Activated CD4-positive, CD25-positive, alpha-beta regulatory T cell treated with anti-CD3 and anti-CD28 coated beads, Interleukin-2, amount 50 U/mL, for 16 hours (primary cell): ENCODE measurements at regions not wholly inside any gene's neighbourhood (a gene's known extent, or its start where the extent isn't known, plus 50 kb on each side); places are given as distances from the start of the nearest gene placed in this dataset.
A peak's percentile ranks its signal among the peaks of the same experiment; 100 is the strongest.
"Not testable (repeated sequence)": the region's sequence is repeated elsewhere in the genome, so short reads cannot be mapped to it uniquely, and the experiment has no call there.

ENCODE experiments used
- DNase-seq: peaks from one replicate; pipeline ENCODE4 v3.0.0-alpha.2; 2020; ENCODE audit warnings: low read depth, low spot score

DNA sequence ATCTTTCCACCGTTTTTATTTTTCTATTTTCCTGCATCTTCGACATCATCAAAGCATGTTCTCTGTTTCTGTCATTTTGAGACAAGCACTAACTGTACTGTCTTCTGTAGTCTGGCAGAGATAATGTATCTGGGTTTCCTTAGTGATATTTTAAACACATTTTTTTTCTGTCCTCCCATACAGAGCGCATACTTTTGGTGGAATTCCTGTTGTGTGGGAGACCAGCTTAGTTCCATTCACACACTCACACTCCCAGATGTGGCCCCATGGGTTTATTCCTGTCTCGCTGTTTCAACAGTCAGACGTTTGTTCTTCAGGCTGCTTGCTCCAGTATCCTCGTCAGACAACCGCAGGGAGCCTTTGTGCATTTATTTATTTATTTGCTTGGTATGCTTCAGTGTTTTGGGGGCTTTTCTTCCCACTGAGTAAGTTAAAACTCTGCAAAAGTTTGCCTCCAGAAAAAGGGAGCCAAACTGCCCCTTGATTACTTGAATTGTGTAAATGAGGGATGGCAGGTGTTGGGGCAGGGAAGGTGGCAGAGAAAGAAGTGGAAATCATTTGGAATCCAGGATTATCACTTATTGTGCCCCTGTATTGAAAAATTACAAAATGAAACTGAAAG lies 456.8 kb upstream of the KLF6 start:
- no peak for DNase-seq

DNA sequence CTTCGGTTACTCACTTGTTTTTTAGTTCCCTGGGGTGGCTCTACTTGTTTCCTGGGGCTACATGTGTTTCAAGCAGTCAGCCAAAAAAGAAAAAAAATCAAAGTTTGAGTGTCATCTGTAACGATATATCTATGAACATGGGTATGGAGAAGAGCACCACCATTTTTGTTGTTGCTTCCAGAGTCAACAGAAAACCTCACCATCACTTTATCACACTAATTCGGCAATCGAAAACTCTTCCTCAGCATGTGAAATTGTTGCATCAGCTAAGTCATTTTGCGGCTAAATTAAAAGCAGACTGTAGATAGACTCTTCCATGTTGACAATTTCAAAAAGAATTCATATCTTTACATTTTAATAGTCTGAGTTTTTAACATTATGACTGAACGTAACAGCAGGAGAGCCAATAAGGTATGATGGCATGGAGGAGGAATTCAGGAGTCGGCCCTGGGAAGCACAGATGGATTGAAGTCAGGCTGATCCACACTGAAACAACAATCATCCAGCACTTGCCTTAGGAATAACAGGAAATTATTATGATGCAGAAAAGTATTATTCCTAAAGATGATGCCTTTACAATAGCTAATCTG lies 455.7 kb upstream of the KLF6 start:
- DNase-seq, result no peak

DNA sequence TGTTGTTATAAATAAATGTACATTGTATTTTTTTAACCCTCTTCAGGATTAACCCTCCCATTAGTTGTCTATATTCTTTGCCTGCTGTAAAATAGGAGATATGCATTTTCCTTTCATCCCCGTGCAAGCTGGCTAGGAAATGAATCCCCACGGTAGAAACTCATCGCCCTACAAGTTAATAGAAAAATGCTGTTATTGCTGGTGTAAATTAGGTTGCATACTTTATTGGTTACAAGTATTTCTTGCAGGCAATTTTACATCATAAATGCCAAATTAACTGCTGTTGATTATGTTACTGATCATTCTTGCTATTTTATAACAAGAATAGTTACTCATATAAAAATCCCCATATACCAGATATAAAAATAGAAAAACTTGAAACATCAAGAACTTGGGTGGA lies 454.2 kb upstream of the KLF6 start:
- DNase-seq, result no peak

DNA sequence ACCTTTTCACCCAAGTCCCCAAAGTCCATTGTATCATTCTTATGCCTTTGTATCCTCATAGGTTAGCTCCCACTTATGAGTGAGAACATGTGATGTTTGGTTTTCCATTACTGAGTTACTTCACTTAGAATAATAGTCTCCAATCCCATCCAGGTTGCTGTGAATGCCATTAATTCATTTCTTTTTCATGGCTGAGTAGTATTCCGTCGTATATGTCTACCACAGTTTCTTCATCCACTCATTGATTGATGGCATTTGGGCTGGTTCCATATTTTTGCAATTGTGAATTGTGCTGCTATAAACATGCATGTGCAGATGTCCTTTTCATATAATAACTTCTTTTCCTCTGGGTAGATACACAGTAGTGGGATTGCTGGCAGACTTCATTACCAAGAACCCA lies 451.9 kb upstream of the KLF6 start:
- not testable (repeated sequence) for DNase-seq

DNA sequence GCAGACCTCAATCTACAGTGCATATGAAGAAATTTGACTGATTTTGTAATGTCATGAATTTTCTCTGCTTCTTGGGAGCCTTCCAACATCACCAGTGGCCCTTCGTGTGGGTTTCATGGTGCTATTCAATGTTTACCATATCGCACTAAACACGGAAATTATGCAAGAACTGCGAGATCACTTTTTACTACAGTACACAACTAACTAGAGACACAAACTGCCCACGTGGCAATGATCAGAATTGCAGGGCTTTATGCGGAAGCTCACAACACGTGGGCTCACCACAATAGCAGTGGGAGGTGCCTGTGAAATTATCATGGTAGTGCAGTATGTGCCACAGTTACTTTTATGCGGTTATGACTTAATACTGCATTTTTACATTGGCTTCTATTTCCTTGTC lies 449.7 kb upstream of the KLF6 start:
- peak; percentile 7 for DNase-seq

DNA sequence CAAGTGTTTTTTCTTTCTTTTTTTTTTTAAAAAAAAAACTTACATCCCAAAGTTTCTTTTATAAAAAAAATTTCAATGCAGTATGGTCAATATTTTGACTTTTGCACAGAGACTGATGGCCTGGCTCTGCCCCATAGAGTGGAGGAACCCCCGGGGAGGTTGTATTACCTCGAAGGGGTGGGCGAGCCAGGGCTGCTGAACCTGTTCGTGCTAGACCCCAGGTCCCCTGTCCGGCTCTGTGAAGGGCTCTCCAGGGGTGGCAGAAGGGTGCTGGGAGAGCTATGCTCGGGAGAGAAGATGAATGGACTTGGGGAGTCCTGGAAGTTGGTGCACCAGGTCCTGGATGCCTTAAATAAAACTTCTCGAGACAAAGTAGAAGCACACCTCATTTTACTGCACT lies 446.4 kb upstream of the KLF6 start:
- no peak for DNase-seq

DNA sequence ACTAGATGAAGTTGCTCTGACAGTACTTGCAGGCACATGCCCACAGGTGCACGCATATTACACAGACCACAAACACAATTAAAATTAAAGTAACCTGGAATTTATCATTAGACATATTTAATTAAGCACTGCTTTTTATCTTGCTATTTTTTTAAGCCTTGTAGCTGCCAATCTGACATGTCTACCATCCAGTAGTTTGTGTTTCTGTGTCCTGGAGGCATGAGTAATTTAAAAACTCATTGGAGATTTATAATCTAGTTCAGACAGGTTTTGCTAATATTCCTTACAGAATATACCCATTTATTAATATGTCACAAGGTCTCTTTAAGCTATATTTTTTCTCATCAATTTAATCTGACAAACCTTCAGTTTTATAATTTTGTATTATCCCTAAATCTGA lies 445.0 kb upstream of the KLF6 start:
- no peak for DNase-seq

DNA sequence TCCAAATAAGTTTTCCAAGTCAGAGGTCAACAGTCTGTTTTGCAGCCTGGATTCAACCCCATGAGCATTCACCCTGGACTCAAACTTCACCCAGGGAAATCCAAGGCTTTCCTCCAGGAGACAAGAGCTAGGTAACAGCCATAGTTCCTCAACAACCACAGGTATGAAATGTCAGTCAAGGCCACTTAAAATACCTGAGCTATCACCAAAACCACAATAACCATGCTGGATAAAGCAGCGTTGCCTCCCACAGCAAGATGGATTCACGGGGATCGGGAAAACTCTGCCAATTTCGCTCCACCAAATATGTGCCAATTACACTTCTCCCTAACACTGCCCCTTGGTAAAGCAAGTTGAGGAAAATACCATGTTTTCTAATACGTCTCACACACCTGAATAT lies 444.1 kb upstream of the KLF6 start:
- DNase-seq, result no peak

DNA sequence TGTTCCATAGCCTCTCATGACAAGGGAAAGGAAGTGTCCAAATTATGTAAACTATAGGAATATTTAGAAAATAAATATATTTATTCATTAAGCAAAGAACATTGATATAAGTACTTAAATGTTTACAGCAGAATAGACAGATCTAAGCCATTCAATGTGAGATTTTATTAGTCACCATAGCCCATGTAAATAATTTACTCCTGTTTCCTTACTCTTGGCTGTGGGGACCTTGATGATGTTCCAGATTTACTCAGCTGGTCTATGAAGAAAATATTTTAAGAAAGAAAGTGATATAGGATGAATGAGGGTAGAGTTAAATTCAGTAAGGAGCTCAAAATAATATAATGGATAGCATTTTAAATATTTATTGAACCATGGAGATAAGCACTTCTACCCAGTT lies 442.6 kb upstream of the KLF6 start:
- no peak for DNase-seq

DNA sequence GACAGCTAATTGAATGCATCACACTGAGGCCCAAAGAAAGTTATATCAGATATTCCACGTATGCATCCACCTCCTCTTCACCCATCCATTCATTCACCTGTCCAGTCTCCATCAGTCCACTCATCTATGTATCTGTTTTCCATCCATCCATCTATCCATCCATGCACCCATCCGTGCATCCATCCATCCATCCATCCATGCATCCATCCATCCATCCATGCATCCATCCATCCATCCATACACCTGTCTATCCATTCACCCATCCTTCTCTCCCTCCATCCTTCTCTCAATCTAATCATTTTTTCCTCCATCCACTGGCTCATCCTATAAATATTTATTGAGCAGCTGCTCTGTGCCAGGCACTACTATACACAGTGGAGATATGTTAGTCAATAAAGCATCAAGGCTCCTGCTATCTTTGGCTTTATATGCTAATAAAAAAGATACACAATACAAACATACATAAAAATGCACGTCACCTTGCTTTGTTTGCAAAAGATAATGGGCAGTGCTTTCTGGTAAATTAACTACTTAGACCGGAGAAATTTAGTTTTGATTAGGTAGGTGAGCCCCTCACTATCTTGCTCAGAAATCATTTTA lies 442.0 kb upstream of the KLF6 start:
- DNase-seq, result no peak

DNA sequence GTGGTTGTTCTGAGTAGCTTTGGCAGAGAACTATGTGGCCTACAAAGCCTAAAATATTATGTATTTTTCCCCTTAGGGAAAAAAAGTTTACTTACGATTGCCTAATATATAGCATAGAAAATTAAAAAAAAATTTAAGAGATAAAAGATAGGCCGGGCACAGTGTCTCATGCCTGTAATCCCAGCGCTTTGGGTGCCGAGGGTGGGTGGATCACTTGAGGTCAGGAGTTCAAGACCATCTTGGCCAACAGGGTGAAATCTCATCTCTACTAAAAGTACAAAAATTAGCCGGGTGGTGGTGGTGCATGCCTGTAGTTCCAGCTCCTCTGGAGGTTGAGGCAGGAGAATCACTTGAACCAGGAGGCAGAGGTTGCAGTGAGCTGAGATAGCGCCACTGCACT lies 439.2 kb upstream of the KLF6 start:
- no peak for DNase-seq

DNA sequence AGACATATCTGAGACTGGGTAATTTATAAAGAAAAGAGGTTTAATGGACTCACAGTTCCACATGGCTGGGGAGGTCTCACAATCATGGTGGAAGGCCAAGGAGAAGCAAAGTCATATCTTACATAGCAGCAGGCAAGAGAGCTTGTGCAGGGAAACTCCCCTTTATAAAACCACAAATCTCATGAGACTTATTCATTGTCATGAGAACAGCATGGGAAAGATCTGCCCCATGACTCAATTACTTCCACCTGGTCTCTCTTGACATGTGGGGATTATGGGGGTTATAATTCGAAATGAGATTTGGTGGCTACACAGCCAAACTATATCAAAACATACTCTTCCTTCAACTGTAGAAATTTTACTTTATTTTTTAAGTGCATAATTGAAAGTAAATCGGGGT lies 436.3 kb upstream of the KLF6 start:
- DNase-seq, result not testable (repeated sequence)

DNA sequence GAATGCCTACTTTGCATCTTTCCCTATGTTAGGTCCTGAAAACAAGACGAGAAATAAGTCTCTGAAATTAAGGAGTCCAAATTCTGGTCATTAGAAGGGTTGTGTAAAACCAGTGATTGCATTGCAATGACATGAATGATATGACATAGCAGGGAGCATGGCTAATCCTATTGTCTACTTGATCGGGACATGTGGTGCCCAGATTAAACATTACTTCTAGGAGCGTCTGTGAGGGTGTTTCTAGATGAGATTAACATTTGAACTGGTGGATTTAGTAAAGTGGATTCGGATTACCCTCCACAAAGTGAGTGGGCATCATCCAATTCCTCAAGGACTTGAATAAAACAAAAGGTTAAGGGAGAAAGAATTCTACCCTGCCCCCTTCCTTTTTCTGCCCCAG lies 434.9 kb upstream of the KLF6 start:
- no peak for DNase-seq

DNA sequence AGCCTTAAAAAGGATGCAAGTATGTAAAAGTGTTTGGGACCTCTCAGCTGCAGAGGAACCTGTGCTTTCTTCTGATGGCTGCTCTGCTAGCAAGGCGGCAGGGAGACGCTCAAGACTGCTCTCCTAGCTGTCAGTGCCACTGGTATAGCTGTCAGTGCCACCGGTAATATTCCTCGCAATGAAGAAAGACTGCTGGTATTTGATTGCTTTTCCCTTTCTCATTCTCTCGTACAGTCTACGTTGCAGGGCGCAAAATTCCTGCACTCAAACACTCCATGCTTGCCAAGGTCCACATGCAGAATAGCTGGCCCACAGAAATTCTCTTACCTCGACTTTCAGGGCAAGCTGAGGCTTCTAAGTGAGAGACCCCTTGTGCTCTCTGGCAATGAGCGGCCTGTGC lies 432.6 kb upstream of the KLF6 start:
- DNase-seq, result no peak

DNA sequence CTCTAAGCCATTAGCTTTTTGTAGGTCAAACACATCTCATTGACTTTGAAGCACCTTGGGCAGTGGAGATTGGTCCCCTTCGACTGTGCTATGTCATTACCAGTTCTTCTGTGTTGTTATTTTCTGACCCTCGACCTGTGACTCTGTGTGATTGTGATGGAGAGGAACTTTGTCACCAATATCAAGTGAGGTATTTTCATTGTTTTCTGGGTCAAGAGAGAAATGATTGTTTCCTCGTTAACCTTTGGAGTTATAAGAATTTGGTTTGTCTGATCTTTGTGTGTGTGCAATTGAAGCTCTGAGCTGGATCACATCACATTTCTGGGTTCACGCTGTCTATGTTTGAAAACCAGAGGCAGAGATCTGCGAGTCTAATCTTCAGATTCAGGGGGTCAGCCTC lies 432.2 kb upstream of the KLF6 start:
- DNase-seq, result no peak

DNA sequence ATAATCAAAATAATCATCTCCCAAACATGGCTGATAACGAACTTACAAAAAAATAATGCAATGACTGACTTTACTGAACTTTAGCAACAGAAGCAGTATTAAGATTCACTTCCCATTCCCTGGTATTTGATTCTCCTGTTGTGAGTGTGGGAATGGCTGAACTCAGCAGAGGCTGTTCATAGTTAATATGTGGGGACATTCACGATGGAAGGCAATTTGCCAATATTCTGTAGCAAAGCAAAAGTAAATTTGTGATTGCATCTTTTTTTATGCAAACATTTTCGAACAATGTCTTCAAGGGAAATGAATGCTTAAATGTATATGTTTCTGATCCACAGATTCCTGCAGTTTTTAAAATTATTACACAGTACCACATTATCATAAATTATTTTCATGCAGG lies 431.7 kb upstream of the KLF6 start:
- no peak for DNase-seq

DNA sequence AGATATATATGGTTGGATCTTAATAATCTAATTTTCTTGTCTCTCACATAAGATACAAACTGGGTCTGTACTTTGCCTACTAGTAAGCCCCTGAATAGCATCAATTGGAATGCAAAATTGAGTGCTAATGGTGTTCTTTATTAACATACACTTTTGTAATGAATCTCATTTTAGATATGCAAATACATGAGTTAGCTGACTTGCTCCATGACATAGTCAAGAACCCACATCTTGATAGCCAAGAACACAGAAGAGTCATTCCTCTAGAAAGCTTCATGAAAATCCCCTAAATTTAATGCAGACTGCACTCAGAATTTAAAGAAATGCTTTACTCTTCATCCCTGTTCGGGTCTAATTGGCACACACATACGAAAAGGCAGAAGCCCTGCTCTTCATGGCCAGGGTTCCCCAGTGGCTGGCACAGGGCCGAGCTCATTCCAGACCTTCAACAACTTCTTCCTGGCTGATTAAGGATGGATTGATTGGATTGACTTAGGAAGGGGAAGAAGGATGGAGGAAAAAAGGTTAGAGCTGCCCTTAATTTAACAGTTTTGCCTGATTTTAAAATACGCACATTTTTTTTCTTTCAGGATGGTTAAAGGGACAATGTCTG lies 431.1 kb upstream of the KLF6 start:
- DNase-seq, result no peak

DNA sequence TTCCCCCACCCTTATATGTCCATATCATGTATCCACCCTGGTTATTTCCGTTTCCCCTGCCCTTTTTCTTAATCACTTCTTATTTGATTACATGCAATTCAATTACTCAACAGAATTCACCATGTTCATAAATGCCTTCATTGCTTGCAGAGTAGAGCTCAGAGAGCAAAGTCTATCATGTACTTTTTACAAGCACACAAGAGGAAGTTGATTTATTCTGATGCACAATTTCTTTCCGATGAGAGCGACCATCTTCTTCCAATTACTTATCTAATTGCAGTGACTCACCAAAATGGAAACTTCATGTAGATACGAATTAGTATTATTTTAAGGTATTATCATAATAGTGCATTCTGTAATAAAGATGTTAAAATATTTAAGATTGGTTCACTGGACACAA lies 430.5 kb upstream of the KLF6 start:
- DNase-seq, result no peak

DNA sequence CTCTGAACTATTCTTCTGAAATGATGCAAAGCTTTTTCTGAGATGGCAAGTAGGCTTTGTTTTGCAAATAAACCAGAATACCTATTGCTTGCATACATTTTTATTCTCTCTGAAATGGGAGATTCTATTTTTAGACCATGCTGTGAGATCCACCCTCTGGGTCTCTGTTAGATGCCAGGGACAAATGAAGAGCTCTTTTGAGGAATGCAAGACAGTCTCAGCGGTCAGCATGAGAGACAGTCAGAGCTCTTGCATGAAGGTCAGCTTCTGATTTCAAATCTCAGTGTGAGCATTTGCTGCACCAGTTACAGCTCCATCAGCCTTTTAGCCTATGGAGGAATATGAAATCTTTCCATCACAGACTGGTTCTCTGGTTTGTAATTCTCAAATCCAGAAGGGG lies 429.9 kb upstream of the KLF6 start:
- no peak for DNase-seq

DNA sequence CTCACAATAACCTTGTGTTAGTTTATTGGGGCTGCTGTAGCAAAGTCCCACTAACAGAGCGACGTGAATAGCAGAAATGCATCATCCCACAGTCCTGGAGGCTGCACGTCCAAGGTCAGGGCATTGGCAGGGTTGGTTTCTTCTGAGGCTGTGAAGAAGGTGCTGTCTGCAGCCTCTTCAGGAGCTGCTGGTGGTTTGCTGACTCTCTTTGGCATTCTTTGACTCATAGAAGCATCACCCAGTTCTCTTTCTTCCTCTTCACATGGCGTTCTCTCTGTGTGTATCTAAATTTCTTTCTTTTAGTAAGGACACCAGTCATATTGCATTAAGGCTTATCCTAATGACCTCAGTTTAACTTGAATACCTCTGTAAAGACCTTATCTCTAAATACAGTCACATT lies 428.4 kb upstream of the KLF6 start:
- DNase-seq, result no peak

DNA sequence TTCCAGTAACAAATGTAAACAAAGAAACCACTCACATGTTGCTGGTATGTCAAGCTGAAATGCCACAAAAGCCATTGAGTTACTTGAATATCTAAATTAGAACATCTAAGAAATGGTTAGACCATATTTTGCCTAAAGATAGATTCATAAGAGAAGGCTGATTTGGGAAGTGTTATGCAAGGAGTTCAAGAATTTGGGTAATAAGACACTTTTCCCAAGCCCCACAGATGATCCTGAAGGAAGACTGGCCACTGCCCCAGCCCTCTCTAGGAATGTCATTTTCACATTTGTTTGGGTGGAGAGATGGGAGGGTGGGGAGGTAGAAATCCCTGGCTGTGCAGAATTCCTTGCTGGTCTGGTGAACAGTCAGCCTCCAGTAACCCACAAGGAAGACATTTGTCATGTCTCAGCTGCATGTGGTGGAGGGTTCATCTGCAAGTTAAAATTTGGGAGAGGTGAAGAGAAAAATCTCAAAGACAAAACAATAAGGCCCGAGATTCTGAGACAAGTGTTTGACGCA lies 427.2 kb upstream of the KLF6 start:
- no peak for DNase-seq

DNA sequence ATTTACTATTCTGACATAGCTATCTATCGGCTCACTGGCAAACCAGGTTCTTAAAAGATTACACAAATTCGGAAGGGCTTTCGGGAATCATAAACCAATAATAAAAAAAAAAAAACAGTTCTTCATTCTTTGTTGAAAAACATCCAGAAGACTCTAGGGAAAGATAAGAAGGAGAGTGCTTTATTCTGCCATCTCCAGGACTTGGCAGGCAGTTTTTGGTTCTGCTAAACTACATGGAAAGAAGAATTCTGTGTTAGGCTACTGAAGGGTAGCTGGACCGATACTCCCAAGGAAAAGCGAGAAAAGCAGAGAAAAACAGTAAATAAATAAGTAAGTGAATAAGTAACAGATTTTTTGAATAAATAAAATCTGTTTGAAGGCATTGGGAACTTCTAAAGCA lies 423.5 kb upstream of the KLF6 start:
- no peak for DNase-seq

DNA sequence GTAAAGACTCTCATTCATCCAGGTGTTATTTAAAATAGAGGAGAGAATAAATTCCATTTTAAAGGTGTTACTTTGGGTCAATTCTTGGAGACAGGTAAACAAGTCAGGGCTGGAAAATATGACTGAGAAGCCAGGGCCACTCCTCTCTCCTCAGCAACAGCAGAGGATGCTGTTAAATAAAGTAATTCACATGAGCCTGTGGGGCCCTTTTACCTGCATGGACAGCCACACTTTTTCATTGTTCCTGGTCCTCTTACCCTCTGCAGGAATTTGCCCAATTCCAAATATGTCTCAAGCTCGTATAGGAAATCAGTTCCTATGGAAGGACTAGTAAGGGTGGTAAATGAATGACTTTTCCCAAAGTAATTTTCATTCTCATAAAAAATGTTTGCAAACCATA lies 420.1 kb upstream of the KLF6 start:
- no peak for DNase-seq
